PC-9 (cell line): ENCODE measurements at regions not wholly inside any gene's neighbourhood (a gene's known extent, or its start where the extent isn't known, plus 50 kb on each side); places are given as distances from the start of the nearest gene placed in this dataset.

Experiments
- EZH2 ChIP-seq: fragments of 200-600 bp; sonication (generic); IDR thresholded peaks from 2 replicates; pipeline ENCODE4 v1.8.0; 2017; ENCODE audit warnings: antibody characterized with exemption, low read depth
- TF ChIP-seq, protein P1 (sequence below): fragments of 200-600 bp; sonication (generic); conservative IDR thresholded peaks from 2 replicates; pipeline ENCODE4 v1.6.1; 2017; ENCODE audit warnings: mixed run types, antibody characterized with exemption, mild to moderate bottlenecking, moderate library complexity

DNA sequence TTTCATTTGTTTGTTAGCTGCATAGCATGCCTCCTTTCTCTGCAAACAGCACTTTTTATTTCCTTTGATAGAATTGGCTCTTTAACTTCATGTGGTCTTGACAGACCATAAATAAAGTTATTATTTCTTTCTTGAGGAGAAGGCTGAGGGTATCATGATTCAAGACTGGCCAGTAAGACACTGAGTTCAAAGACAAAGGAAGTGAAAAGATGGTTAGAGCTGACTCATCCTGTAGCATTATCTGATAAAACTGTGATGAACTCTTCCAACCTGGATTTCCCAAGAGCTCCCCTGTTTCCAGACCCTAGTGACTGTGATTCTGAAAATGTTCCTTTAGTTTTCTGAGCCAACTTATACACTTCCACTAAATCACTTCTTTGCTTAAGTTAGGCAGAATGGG, 179.3 kb upstream of the FAT3 start:
- TF ChIP-seq, protein P1, sequence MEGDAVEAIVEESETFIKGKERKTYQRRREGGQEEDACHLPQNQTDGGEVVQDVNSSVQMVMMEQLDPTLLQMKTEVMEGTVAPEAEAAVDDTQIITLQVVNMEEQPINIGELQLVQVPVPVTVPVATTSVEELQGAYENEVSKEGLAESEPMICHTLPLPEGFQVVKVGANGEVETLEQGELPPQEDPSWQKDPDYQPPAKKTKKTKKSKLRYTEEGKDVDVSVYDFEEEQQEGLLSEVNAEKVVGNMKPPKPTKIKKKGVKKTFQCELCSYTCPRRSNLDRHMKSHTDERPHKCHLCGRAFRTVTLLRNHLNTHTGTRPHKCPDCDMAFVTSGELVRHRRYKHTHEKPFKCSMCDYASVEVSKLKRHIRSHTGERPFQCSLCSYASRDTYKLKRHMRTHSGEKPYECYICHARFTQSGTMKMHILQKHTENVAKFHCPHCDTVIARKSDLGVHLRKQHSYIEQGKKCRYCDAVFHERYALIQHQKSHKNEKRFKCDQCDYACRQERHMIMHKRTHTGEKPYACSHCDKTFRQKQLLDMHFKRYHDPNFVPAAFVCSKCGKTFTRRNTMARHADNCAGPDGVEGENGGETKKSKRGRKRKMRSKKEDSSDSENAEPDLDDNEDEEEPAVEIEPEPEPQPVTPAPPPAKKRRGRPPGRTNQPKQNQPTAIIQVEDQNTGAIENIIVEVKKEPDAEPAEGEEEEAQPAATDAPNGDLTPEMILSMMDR = no peak
- TF ChIP-seq EZH2 = no peak
